GM12878 (cell line): ENCODE measurements at regions not wholly inside any gene's neighbourhood (a gene's known extent, or its start where the extent isn't known, plus 50 kb on each side); places are given as distances from the start of the nearest gene placed in this dataset.
A peak's percentile ranks its signal among the peaks of the same experiment; 100 is the strongest.

ENCODE experiments used
- ATF7 ChIP-seq: fragments of 450-650 bp; IDR thresholded peaks from 2 replicates; pipeline ENCODE4 v1.6.1; 2016; ENCODE audit warnings: low read depth, mild to moderate bottlenecking
- CEBPB ChIP-seq, 2 experiments: fragments of 150-350 bp in 1 of 2; IDR thresholded peaks; 2 replicates each; pipeline ENCODE4 v1.6.1; 2012 to 2014; ENCODE audit warnings: low read depth in 2 of 2, low read length in 2 of 2, borderline replicate concordance in 1 of 2, inconsistent platforms in 1 of 2
- E4F1 ChIP-seq: fragments of 450-650 bp; IDR thresholded peaks from 2 replicates; pipeline ENCODE4 v1.6.1; 2018; ENCODE audit warnings: borderline replicate concordance, mild to moderate bottlenecking; ENCODE audit not compliant: partially characterized antibody
- EED ChIP-seq: sonication (generic); IDR thresholded peaks from 2 replicates; pipeline ENCODE4 v1.6.1; 2016; ENCODE audit warnings: antibody characterized with exemption, low read depth
- IKZF1 ChIP-seq: fragments of 450-650 bp; conservative IDR thresholded peaks from 2 replicates; pipeline ENCODE4 v1.6.1; 2017; ENCODE audit warnings: antibody characterized with exemption, mild to moderate bottlenecking
- IRF4 ChIP-seq: IDR thresholded peaks from 2 replicates; pipeline ENCODE4 v1.6.1; 2011; ENCODE audit warnings: low read depth, low read length
- IRF5 ChIP-seq: fragments of 450-650 bp; IDR thresholded peaks from 2 replicates; pipeline ENCODE4 v1.6.1; 2017; ENCODE audit warnings: borderline replicate concordance
- JUNB ChIP-seq: IDR thresholded peaks from 2 replicates; pipeline ENCODE4 v1.6.1; 2016; ENCODE audit warnings: antibody characterized with exemption, mild to moderate bottlenecking
- KDM1A ChIP-seq: fragments of 200-600 bp; sonication (generic); IDR thresholded peaks from 2 replicates; pipeline ENCODE4 v1.6.1; 2016; ENCODE audit warnings: borderline replicate concordance
- LARP7 ChIP-seq: fragments of 450-650 bp; IDR thresholded peaks from 2 replicates; pipeline ENCODE4 v1.6.1; 2017; ENCODE audit warnings: mild to moderate bottlenecking
- MTA2 ChIP-seq: fragments of 450-650 bp; IDR thresholded peaks from 2 replicates; pipeline ENCODE4 v1.6.1; 2016; ENCODE audit warnings: low read depth, mild to moderate bottlenecking, moderate library complexity
- NFIC ChIP-seq: IDR thresholded peaks from 2 replicates; pipeline ENCODE4 v1.6.1; 2012; ENCODE audit warnings: low read depth, mild to moderate bottlenecking, inconsistent platforms, low read length, moderate library complexity
- NR2C1 ChIP-seq: fragments of 450-650 bp; IDR thresholded peaks from 2 replicates; pipeline ENCODE4 v1.6.1; 2017; ENCODE audit warnings: antibody characterized with exemption, mild to moderate bottlenecking, moderate library complexity
- PAX5 ChIP-seq: IDR thresholded peaks from 2 replicates; pipeline ENCODE4 v1.6.1; 2011; ENCODE audit warnings: low read depth, low read length, borderline replicate concordance
- POU2F2 ChIP-seq: IDR thresholded peaks from 3 replicates; pipeline ENCODE4 v1.6.1; 2011; ENCODE audit warnings: low read depth, mild to moderate bottlenecking, low read length, borderline replicate concordance
- RAD51 ChIP-seq: fragments of 450-650 bp; IDR thresholded peaks from 2 replicates; pipeline ENCODE4 v1.6.1; 2016; ENCODE audit warnings: moderate library complexity, mild to moderate bottlenecking, inconsistent platforms
- RFX5 ChIP-seq: IDR thresholded peaks from 2 replicates; pipeline ENCODE4 v1.6.1; 2011; ENCODE audit warnings: low read depth, low read length, improper control_type of control experiment
- SIX5 ChIP-seq: IDR thresholded peaks from 2 replicates; pipeline ENCODE4 v1.6.1; 2011; ENCODE audit warnings: mild to moderate bottlenecking, low read depth, low read length, moderate library complexity; ENCODE audit not compliant: severe bottlenecking
- SMAD1 ChIP-seq: fragments of 450-650 bp; IDR thresholded peaks from 2 replicates; pipeline ENCODE4 v1.6.1; 2018; ENCODE audit warnings: mild to moderate bottlenecking, low read depth; ENCODE audit not compliant: partially characterized antibody
- SMARCA5 ChIP-seq: fragments of 450-650 bp; IDR thresholded peaks from 2 replicates; pipeline ENCODE4 v1.6.1; 2017; ENCODE audit warnings: mild to moderate bottlenecking
- SP1 ChIP-seq: IDR thresholded peaks from one replicate; pipeline ENCODE4 v1.6.1; 2011; ENCODE audit warnings: low read depth, low read length
- SRF ChIP-seq, 2 experiments: IDR thresholded peaks; 2 replicates each; pipeline ENCODE4 v1.6.1; 2011; ENCODE audit warnings: low read depth in 2 of 2, low read length in 2 of 2, mild to moderate bottlenecking in 1 of 2, moderate library complexity in 1 of 2
- TCF3 ChIP-seq: IDR thresholded peaks from 2 replicates; pipeline ENCODE4 v1.6.1; 2012; ENCODE audit warnings: low read depth, mild to moderate bottlenecking, low read length, borderline replicate concordance; ENCODE audit not compliant: insufficient read depth
- USF1 ChIP-seq: IDR thresholded peaks from 2 replicates; pipeline ENCODE4 v1.6.1; 2011; ENCODE audit warnings: borderline replicate concordance, low read depth, mild to moderate bottlenecking, moderate library complexity, mixed read lengths, low read length; ENCODE audit not compliant: insufficient read depth; ENCODE audit errors: extremely low read length
- ZBED1 ChIP-seq: IDR thresholded peaks from 2 replicates; pipeline ENCODE4 v1.6.1; 2016; ENCODE audit warnings: borderline replicate concordance
- ZNF207 ChIP-seq: fragments of 450-650 bp; IDR thresholded peaks from 2 replicates; pipeline ENCODE4 v1.6.1; 2014; ENCODE audit warnings: antibody characterized with exemption, mild to moderate bottlenecking, borderline replicate concordance
- ZNF217 ChIP-seq: fragments of 450-650 bp; IDR thresholded peaks from 2 replicates; pipeline ENCODE4 v1.6.1; 2017; ENCODE audit warnings: antibody characterized with exemption, mild to moderate bottlenecking
- ZNF384 ChIP-seq: IDR thresholded peaks from 2 replicates; pipeline ENCODE4 v1.6.1; 2012; ENCODE audit warnings: low read depth, mild to moderate bottlenecking, low read length, improper control_type of control experiment, borderline replicate concordance
- TF ChIP-seq, protein P1 (sequence below): IDR thresholded peaks from 2 replicates; pipeline ENCODE4 v1.6.1; 2012; ENCODE audit warnings: low read depth, low read length, improper control_type of control experiment

GRCh38 chr12:11497995-11498394 lies 102.6 kb upstream of the PRB2 start (continued):
- TF ChIP-seq E4F1 (no peak), TCF3 (no peak), ATF7 (no peak), MTA2 (peak; percentile 85), RAD51 (no peak), USF1 (no peak), ZBED1 (no peak), ZNF384 (no peak), NFIC (peak; percentile 70), NR2C1 (no peak), SMARCA5 (no peak), POU2F2 (peak; percentile 45; the same call in 1 of the 3 replicates), CEBPB (IDR thresholded peaks at IDR 0.05; ENCODE audit: borderline replicate concordance in 1 of 2, low read depth in 2 of 2, low read length in 2 of 2) (no peak), SMAD1 (no peak), KDM1A (no peak), LARP7 (no peak), IRF5 (no peak), ZNF207 (no peak), SRF (IDR thresholded peaks at IDR 0.05; ENCODE audit: low read depth in 2 of 2, low read length in 2 of 2) (no peak), PAX5 (no peak; the same call in 1 of the 2 replicates), SIX5 (no peak), ZNF217 (no peak), IRF4 (0 out of 2 replicates have a peak, but pooled peaks have one; percentile 30), EED (0 out of 2 replicates have a peak, but pooled peaks have one; percentile 62), IKZF1 (peak; percentile 76), RFX5 (no peak), SP1 (no peak), JUNB (peak; percentile 38; the same call in 1 of the 2 replicates)
- TF ChIP-seq, protein P1, sequence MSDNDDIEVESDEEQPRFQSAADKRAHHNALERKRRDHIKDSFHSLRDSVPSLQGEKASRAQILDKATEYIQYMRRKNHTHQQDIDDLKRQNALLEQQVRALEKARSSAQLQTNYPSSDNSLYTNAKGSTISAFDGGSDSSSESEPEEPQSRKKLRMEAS: no peak
